GM06990 (cell line): ENCODE measurements at regions not wholly inside any gene's neighbourhood (a gene's known extent, or its start where the extent isn't known, plus 50 kb on each side); places are given as distances from the start of the nearest gene placed in this dataset.

Experiments used
- DNase-seq: peaks from one replicate; pipeline ENCODE4 v3.0.0-alpha.2; 2011; ENCODE audit not compliant: insufficient read length; ENCODE audit errors: extremely low read depth
- H3K27me3 ChIP-seq: replicated peaks from 2 replicates; pipeline ENCODE4 v1.6.0; 2011; ENCODE audit warnings: low read length; ENCODE audit not compliant: control insufficient read depth, insufficient read depth
- H3K36me3 ChIP-seq: 2 replicates; pipeline ENCODE4 v1.5.1; 2011; ENCODE audit warnings: low read length; ENCODE audit not compliant: control insufficient read depth, insufficient read depth
- H3K4me3 ChIP-seq: replicated peaks from 2 replicates; pipeline ENCODE4 v1.5.1; 2011; ENCODE audit warnings: low read depth, mild to moderate bottlenecking, control low read depth, low read length
- TF ChIP-seq, protein P1 (sequence below): IDR thresholded peaks from 2 replicates; pipeline ENCODE4 v1.5.1; 2011; ENCODE audit warnings: low read length, control low read depth, mild to moderate bottlenecking, inconsistent platforms; ENCODE audit not compliant: insufficient read depth, poor library complexity, severe bottlenecking

DNA sequence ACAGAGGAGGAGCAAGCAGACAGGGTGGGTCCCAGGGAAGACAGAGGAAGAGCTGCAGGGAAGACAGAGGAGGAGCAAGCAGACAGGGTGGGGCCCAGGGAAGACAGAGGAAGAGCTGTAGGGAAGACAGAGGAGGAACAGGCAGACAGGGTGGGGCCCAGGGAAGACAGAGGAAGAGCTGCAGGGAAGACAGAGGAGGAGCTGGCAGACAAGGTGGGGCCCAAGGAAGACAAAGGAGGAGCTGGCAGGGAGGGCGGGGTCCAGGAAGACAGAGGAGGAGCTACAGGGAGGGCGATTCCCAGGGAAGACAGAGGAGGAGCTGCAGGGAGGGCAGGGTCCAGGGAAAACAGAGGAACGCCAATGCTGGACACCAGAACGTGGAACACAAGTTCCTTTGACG, 66.5 kb downstream of the PLXNA1 start:
- peaks cover 2% of the 10 kb centered on the region for H3K27me3 ChIP-seq
- no peak for DNase-seq
- H3K36me3 ChIP-seq = no peaks in the 10 kb centered on the region
- TF ChIP-seq, protein P1, sequence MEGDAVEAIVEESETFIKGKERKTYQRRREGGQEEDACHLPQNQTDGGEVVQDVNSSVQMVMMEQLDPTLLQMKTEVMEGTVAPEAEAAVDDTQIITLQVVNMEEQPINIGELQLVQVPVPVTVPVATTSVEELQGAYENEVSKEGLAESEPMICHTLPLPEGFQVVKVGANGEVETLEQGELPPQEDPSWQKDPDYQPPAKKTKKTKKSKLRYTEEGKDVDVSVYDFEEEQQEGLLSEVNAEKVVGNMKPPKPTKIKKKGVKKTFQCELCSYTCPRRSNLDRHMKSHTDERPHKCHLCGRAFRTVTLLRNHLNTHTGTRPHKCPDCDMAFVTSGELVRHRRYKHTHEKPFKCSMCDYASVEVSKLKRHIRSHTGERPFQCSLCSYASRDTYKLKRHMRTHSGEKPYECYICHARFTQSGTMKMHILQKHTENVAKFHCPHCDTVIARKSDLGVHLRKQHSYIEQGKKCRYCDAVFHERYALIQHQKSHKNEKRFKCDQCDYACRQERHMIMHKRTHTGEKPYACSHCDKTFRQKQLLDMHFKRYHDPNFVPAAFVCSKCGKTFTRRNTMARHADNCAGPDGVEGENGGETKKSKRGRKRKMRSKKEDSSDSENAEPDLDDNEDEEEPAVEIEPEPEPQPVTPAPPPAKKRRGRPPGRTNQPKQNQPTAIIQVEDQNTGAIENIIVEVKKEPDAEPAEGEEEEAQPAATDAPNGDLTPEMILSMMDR = no peak
- H3K4me3 ChIP-seq = no peak overlapping the region

- TF ChIP-seq, protein P1 = no peak
- Histone ChIP-seq H3K4me3 (no peak overlapping the region), H3K27me3 (peaks cover 2% of the 10 kb centered on the region), H3K36me3 (no peaks in the 10 kb centered on the region)
- DNase-seq = no peak
Observed at GRCh38 chr3:127050733-127051132, 67.8 kb downstream of the PLXNA1 start.

GRCh38 chr3:127052121-127052561, 69.2 kb downstream of the PLXNA1 start:
- TF ChIP-seq, protein P1 = no peak
- Histone ChIP-seq H3K4me3 (no peak overlapping the region), H3K36me3 (no peaks in the 10 kb centered on the region), H3K27me3 (peaks cover 2% of the 10 kb centered on the region)
- no peak for DNase-seq

GRCh38 chr3:127053026-127053425, 70.1 kb downstream of the PLXNA1 start:
- Histone ChIP-seq H3K36me3 (no peaks in the 10 kb centered on the region), H3K27me3 (peaks cover 2% of the 10 kb centered on the region), H3K4me3 (no peak overlapping the region)
- TF ChIP-seq, protein P1 = no peak
- DNase-seq = no peak

DNA sequence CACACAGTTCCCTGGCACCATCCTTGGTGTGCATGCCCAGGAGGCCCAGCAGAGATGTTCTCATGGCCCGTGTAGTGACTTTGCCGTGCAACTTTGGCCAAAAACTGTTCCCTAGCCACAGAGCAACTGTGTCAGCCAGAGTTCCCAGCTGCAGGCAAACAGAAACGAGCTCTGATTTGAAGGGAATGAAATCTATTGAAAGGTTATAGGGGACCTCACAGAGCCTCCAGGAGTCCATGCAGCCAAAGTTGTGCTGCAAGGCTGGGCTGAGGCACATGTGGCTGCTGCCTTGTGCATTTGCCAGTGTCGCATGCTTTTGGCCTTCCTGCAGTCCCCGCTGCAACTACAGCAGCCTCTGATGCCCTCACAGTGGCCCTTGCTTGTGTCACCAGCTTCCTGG, 70.5 kb downstream of the PLXNA1 start:
- H3K27me3 ChIP-seq = peaks cover 2% of the 10 kb centered on the region
- TF ChIP-seq, protein P1 = no peak
- H3K4me3 ChIP-seq = no peak overlapping the region
- H3K36me3 ChIP-seq = no peaks in the 10 kb centered on the region
- DNase-seq = no peak

GRCh38 chr3:127053979-127054378, 71.1 kb downstream of the PLXNA1 start:
- no peak overlapping the region for H3K4me3 ChIP-seq
- peaks cover 2% of the 10 kb centered on the region for H3K27me3 ChIP-seq
- H3K36me3 ChIP-seq = no peaks in the 10 kb centered on the region
- TF ChIP-seq, protein P1 = no peak
- DNase-seq = no peak
